Suprapubic skin (tissue), 3 donors: ENCODE measurements at regions not wholly inside any gene's neighbourhood (a gene's known extent, or its start where the extent isn't known, plus 50 kb on each side); places are given as distances from the start of the nearest gene placed in this dataset.

Experiments
- EP300 ChIP-seq: sonication (generic); formaldehyde crosslinking; IDR thresholded peaks from one replicate; pipeline ENCODE4 v1.6.1; 2017; ENCODE audit warnings: antibody characterized with exemption
- TF ChIP-seq, protein P1 (sequence below), 2 donors: fragments of 200-600 bp in 1 of 2; fragments of 450-650 bp in 1 of 2; sonication (generic) in 1 of 2; IDR thresholded peaks; one replicate each; pipeline ENCODE4 v1.5.1; 2016 to 2019; ENCODE audit warnings: antibody characterized with exemption in 2 of 2, mild to moderate bottlenecking in 1 of 2, moderate library complexity in 1 of 2

DNA sequence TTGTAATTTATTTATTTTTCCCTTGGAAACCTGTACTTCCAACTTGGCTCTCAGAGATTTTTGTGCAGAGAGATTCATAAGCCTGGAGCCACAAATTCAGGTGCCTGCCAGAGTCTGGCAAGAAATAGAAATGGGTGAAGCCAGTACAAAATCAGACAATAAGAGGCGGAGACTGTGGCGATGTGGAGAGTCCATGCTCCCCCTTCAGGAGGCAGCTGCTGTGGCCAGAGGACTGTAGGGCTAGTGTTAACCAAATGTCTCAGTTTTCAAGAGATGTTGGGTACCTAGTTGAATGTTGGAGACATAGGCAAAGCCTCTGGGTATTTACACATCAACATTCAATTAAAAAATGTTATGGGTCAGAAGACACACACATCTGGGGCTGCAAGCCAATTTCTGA is 208.6 kb downstream of the PSAT1 start:
- TF ChIP-seq, protein P1, sequence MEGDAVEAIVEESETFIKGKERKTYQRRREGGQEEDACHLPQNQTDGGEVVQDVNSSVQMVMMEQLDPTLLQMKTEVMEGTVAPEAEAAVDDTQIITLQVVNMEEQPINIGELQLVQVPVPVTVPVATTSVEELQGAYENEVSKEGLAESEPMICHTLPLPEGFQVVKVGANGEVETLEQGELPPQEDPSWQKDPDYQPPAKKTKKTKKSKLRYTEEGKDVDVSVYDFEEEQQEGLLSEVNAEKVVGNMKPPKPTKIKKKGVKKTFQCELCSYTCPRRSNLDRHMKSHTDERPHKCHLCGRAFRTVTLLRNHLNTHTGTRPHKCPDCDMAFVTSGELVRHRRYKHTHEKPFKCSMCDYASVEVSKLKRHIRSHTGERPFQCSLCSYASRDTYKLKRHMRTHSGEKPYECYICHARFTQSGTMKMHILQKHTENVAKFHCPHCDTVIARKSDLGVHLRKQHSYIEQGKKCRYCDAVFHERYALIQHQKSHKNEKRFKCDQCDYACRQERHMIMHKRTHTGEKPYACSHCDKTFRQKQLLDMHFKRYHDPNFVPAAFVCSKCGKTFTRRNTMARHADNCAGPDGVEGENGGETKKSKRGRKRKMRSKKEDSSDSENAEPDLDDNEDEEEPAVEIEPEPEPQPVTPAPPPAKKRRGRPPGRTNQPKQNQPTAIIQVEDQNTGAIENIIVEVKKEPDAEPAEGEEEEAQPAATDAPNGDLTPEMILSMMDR (IDR thresholded peaks at IDR 0.05) = no peak
- TF ChIP-seq EP300 = no peak
